Loucy (cell line): ENCODE measurements at regions not wholly inside any gene's neighbourhood (a gene's known extent, or its start where the extent isn't known, plus 50 kb on each side); places are given as distances from the start of the nearest gene placed in this dataset.

Source experiments
- H2AFZ ChIP-seq: fragments of 200-600 bp; sonication (generic); 2 replicates; pipeline ENCODE4 v1.6.0; 2016; ENCODE audit warnings: antibody characterized with exemption, mild to moderate bottlenecking, low read length, moderate library complexity
- H3F3A ChIP-seq: fragments of 200-600 bp; 2 replicates; pipeline ENCODE4 v1.6.0; 2016; ENCODE audit warnings: antibody characterized with exemption, low read depth, mild to moderate bottlenecking
- H3K27me3 ChIP-seq: fragments of 200-600 bp; sonication (generic); 2 replicates; pipeline ENCODE4 v1.6.1; 2014; ENCODE audit warnings: low read length, mild to moderate bottlenecking; ENCODE audit not compliant: insufficient read depth, poor library complexity, severe bottlenecking
- H3K36me3 ChIP-seq: fragments of 200-600 bp; sonication (generic); 2 replicates; pipeline ENCODE4 v1.6.1; 2016; ENCODE audit warnings: low read length; ENCODE audit not compliant: insufficient read depth
- H3K4me1 ChIP-seq: fragments of 200-600 bp; sonication (generic); 2 replicates; pipeline ENCODE4 v1.5.1; 2014; ENCODE audit warnings: low read length, mild to moderate bottlenecking; ENCODE audit not compliant: insufficient read depth, poor library complexity, severe bottlenecking
- H3K4me2 ChIP-seq: fragments of 200-600 bp; sonication (generic); 2 replicates; pipeline ENCODE4 v1.6.0; 2014; ENCODE audit warnings: antibody characterized with exemption, low read length, low read depth, mild to moderate bottlenecking; ENCODE audit not compliant: poor library complexity, severe bottlenecking
- H3K4me3 ChIP-seq: fragments of 200-600 bp; sonication (generic); 2 replicates; pipeline ENCODE4 v1.5.1; 2014; ENCODE audit warnings: low read length, mild to moderate bottlenecking, mixed read lengths; ENCODE audit not compliant: poor library complexity, severe bottlenecking
- H3K79me2 ChIP-seq: fragments of 200-600 bp; sonication (generic); 2 replicates; pipeline ENCODE4 v1.6.1; 2014; ENCODE audit warnings: low read length; ENCODE audit not compliant: insufficient read depth
- H3K9ac ChIP-seq: fragments of 200-600 bp; sonication (generic); 2 replicates; pipeline ENCODE4 v1.6.0; 2014; ENCODE audit warnings: mild to moderate bottlenecking, low read depth, low read length, moderate library complexity; ENCODE audit not compliant: poor library complexity, severe bottlenecking
- H3K9me2 ChIP-seq: fragments of 200-600 bp; sonication (generic); replicated peaks from 2 replicates; pipeline ENCODE4 v1.6.1; 2016; ENCODE audit warnings: low read depth, low read length, mixed read lengths
- H3K9me3 ChIP-seq: fragments of 200-600 bp; sonication (generic); 2 replicates; pipeline ENCODE4 v1.6.1; 2014; ENCODE audit warnings: mild to moderate bottlenecking, antibody characterized with exemption, low read length, low read depth; ENCODE audit not compliant: insufficient read depth
- H4K20me1 ChIP-seq: fragments of 200-600 bp; sonication (generic); 2 replicates; pipeline ENCODE4 v1.6.0; 2014; ENCODE audit warnings: antibody characterized with exemption, low read length, mild to moderate bottlenecking; ENCODE audit not compliant: insufficient read depth, poor library complexity, severe bottlenecking
- CTCF ChIP-seq: fragments of 200-600 bp; sonication (generic); conservative IDR thresholded peaks from 2 replicates; pipeline ENCODE4 v1.5.1; 2014; ENCODE audit warnings: mild to moderate bottlenecking, antibody characterized with exemption, low read length
- EZH2phosphoT487 ChIP-seq: fragments of 200-600 bp; IDR thresholded peaks from 2 replicates; pipeline ENCODE4 v1.6.1; 2018; ENCODE audit warnings: antibody characterized with exemption, mild to moderate bottlenecking, moderate library complexity, borderline replicate concordance

GRCh38 chr6:159425421-159425820 is 256.2 kb downstream of the FNDC1 start:
- Histone ChIP-seq H3K9ac (no peak overlapping the region), H3K4me2 (no peak overlapping the region), H3F3A (no peaks in the 10 kb centered on the region), H3K9me3 (peaks cover 3% of the 10 kb centered on the region; the same call in 1 of the 2 replicates), H2AFZ (no peak overlapping the region), H4K20me1 (no peaks in the 10 kb centered on the region), H3K36me3 (no peaks in the 10 kb centered on the region), H3K27me3 (no peaks in the 10 kb centered on the region), H3K9me2 (no peaks in the 10 kb centered on the region), H3K4me1 (no peaks in the 10 kb centered on the region), H3K79me2 (no peaks in the 10 kb centered on the region), H3K4me3 (no peak overlapping the region)
- TF ChIP-seq EZH2phosphoT487, result no peak
- TF ChIP-seq CTCF, result no peak

GRCh38 chr6:159422041-159422984 is 253.1 kb downstream of the FNDC1 start:
- no peaks in the 10 kb centered on the region for H3K79me2 ChIP-seq
- no peak overlapping the region for H2AFZ ChIP-seq
- H3K36me3 ChIP-seq, result no peaks in the 10 kb centered on the region
- H4K20me1 ChIP-seq, result no peaks in the 10 kb centered on the region
- no peak overlapping the region for H3K9ac ChIP-seq
- no peak overlapping the region for H3K4me3 ChIP-seq
- no peaks in the 10 kb centered on the region for H3K27me3 ChIP-seq
- H3K9me3 ChIP-seq, result peaks cover 3% of the 10 kb centered on the region; the same call in 1 of the 2 replicates
- TF ChIP-seq EZH2phosphoT487, result no peak
- TF ChIP-seq CTCF, result no peak
- no peaks in the 10 kb centered on the region for H3K9me2 ChIP-seq
- H3K4me1 ChIP-seq, result no peaks in the 10 kb centered on the region
- no peaks in the 10 kb centered on the region for H3F3A ChIP-seq
- H3K4me2 ChIP-seq, result no peak overlapping the region

- no peak for TF ChIP-seq CTCF
- TF ChIP-seq EZH2phosphoT487, result no peak
- no peaks in the 10 kb centered on the region for H3K9me2 ChIP-seq
- no peak overlapping the region for H3K4me2 ChIP-seq
- H3K9ac ChIP-seq, result no peak overlapping the region
- H4K20me1 ChIP-seq, result no peaks in the 10 kb centered on the region
- H3F3A ChIP-seq, result no peaks in the 10 kb centered on the region
- H3K4me3 ChIP-seq, result no peak overlapping the region
- no peaks in the 10 kb centered on the region for H3K27me3 ChIP-seq
- H3K79me2 ChIP-seq, result no peaks in the 10 kb centered on the region
- no peaks in the 10 kb centered on the region for H3K4me1 ChIP-seq
- no peaks in the 10 kb centered on the region for H3K36me3 ChIP-seq
- no peak overlapping the region for H2AFZ ChIP-seq
- H3K9me3 ChIP-seq, result peaks cover 3% of the 10 kb centered on the region; the same call in 1 of the 2 replicates
Observed at GRCh38 chr6:159421586-159421985, 252.4 kb downstream of the FNDC1 start.
